ENCODE measurements at regions not wholly inside any gene's neighbourhood (a gene's known extent, or its start where the extent isn't known, plus 50 kb on each side); places are given as distances from the start of the nearest gene placed in this dataset.
"Not testable (repeated sequence)": the region's sequence is repeated elsewhere in the genome, so short reads cannot be mapped to it uniquely, and the experiment has no call there.

- TF ChIP-seq CTCF (conservative IDR thresholded peaks at IDR 0.05; ENCODE audit: low read depth, low read length); EZH2 (IDR thresholded peaks at IDR 0.05; ENCODE audit: borderline replicate concordance, low read depth, low read length, poor library complexity, severe bottlenecking): not testable (repeated sequence)
These were observed 142.0 kb upstream of the PITRM1 start for GRCh38 chr10:3314445-3315085.

All from A673 (cell line).